SK-N-SH (cell line): ENCODE measurements at regions not wholly inside any gene's neighbourhood (a gene's known extent, or its start where the extent isn't known, plus 50 kb on each side); places are given as distances from the start of the nearest gene placed in this dataset.
A peak's percentile ranks its signal among the peaks of the same experiment; 100 is the strongest.

Experiments used
- CHD2 ChIP-seq: fragments of 150-350 bp; IDR thresholded peaks from 2 replicates; pipeline ENCODE4 v1.6.1; 2018; ENCODE audit warnings: low read length; ENCODE audit not compliant: partially characterized antibody
- ELF1 ChIP-seq: IDR thresholded peaks from 2 replicates; pipeline ENCODE4 v1.4.0; 2012
- EP300 ChIP-seq, 2 experiments: IDR thresholded peaks; 2 replicates each; pipeline versions ENCODE4 v1.4.0 to v1.6.1; 2012; ENCODE audit warnings: borderline replicate concordance in 1 of 2, low read depth in 1 of 2, low read length in 1 of 2
- FOXJ3 ChIP-seq: sonication (generic); formaldehyde crosslinking; IDR thresholded peaks from 2 replicates; pipeline ENCODE4 v1.5.1; 2020; ENCODE audit warnings: mild to moderate bottlenecking, missing genetic modification reagents
- FOXM1 ChIP-seq: IDR thresholded peaks from 2 replicates; pipeline ENCODE4 v1.4.0; 2012; ENCODE audit warnings: low read depth, mild to moderate bottlenecking
- GATA2 ChIP-seq: sonication (generic); formaldehyde crosslinking; IDR thresholded peaks from 2 replicates; pipeline ENCODE4 v1.5.0; 2020; ENCODE audit warnings: mild to moderate bottlenecking, missing genetic modification reagents
- MAX ChIP-seq: IDR thresholded peaks from 2 replicates; pipeline ENCODE4 v1.4.0; 2012; ENCODE audit warnings: low read depth
- MEF2A ChIP-seq: IDR thresholded peaks from 2 replicates; pipeline ENCODE4 v1.4.0; 2012; ENCODE audit warnings: low read depth, borderline replicate concordance
- MXI1 ChIP-seq: IDR thresholded peaks from 2 replicates; pipeline ENCODE4 v1.6.1; 2012; ENCODE audit warnings: mild to moderate bottlenecking, low read depth, low read length, improper control_type of control experiment
- NFIC ChIP-seq: IDR thresholded peaks from 2 replicates; pipeline ENCODE4 v1.4.0; 2012; ENCODE audit warnings: borderline replicate concordance
- RAD21 ChIP-seq: IDR thresholded peaks from 2 replicates; pipeline ENCODE4 v1.6.1; 2012; ENCODE audit warnings: mild to moderate bottlenecking, low read length
- RCOR1 ChIP-seq: fragments of 150-350 bp; IDR thresholded peaks from 2 replicates; pipeline ENCODE4 v1.6.1; 2017; ENCODE audit warnings: antibody characterized with exemption, low read length
- REST ChIP-seq: IDR thresholded peaks from 2 replicates; pipeline ENCODE4 v1.6.1; 2012; ENCODE audit warnings: mild to moderate bottlenecking, low read depth, low read length, moderate library complexity
- RFX5 ChIP-seq: IDR thresholded peaks from 2 replicates; pipeline ENCODE4 v1.6.1; 2012; ENCODE audit warnings: mild to moderate bottlenecking, improper control_type of control experiment, low read length
- RXRA ChIP-seq: IDR thresholded peaks from 2 replicates; pipeline ENCODE4 v1.4.0; 2012; ENCODE audit warnings: low read depth, mild to moderate bottlenecking, borderline replicate concordance
- TCF12 ChIP-seq: IDR thresholded peaks from 2 replicates; pipeline ENCODE4 v1.4.0; 2012
- USF2 ChIP-seq: fragments of 150-350 bp; IDR thresholded peaks from 2 replicates; pipeline ENCODE4 v1.6.1; 2017; ENCODE audit warnings: antibody characterized with exemption, low read length, low read depth, borderline replicate concordance
- TF ChIP-seq, protein P1 (sequence below): IDR thresholded peaks from 2 replicates; pipeline ENCODE4 v1.4.0; 2012; ENCODE audit warnings: low read depth, borderline replicate concordance
- TF ChIP-seq, protein P2 (sequence below): fragments of 200-600 bp; sonication (generic); IDR thresholded peaks from 2 replicates; pipeline ENCODE4 v1.6.1; 2017; ENCODE audit warnings: antibody characterized with exemption, mild to moderate bottlenecking, moderate library complexity
- TF ChIP-seq, protein P3 (sequence below): IDR thresholded peaks from 2 replicates; pipeline ENCODE4; 2012

DNA sequence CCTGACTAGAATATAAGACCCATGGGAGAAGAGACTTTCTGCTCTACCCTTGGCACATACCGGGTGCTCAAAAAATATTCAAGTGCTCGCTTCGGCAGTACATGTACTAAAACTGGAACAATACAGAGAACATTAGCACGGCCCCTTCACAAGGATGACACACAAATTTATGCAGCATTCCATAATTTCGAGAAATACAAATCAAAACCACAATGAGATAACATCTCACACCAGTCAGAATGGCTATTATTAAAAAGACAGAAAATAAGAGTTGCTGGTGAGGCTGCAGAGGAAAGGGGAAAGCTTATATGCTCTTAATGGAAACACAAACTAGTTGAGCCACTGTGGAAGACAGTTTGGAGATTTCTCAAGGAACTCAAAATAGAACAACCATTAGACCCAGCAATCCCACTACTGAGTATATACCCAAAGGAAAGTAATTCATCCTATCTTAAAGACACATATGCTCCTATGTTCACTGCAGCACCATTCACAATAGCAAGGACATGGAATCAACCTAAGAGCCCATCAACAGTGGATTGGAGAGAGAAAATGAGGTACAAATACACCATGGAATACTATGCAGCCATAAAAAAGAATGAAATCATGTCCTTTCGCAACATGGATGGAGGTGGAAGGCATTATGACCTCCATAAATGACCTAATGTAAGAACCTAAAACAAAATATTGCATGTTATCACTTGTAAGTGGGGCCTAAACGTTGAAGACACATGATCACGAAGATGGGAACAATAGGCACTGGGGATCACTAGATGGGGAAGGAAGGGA is 71.6 kb upstream of the CYP1B1 start (continued):
- peak in 1 of 2 experiments; percentile 85; a peak in 1 of 4 replicates for TF ChIP-seq EP300 (IDR thresholded peaks at IDR 0.05; ENCODE audit: borderline replicate concordance in 1 of 2, low read depth in 1 of 2, low read length in 1 of 2)
- TF ChIP-seq, protein P1, sequence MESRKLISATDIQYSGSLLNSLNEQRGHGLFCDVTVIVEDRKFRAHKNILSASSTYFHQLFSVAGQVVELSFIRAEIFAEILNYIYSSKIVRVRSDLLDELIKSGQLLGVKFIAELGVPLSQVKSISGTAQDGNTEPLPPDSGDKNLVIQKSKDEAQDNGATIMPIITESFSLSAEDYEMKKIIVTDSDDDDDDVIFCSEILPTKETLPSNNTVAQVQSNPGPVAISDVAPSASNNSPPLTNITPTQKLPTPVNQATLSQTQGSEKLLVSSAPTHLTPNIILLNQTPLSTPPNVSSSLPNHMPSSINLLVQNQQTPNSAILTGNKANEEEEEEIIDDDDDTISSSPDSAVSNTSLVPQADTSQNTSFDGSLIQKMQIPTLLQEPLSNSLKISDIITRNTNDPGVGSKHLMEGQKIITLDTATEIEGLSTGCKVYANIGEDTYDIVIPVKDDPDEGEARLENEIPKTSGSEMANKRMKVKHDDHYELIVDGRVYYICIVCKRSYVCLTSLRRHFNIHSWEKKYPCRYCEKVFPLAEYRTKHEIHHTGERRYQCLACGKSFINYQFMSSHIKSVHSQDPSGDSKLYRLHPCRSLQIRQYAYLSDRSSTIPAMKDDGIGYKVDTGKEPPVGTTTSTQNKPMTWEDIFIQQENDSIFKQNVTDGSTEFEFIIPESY = no peak; the same call in 1 of the 2 replicates
- no peak for TF ChIP-seq MAX
- no peak for TF ChIP-seq REST
- no peak for TF ChIP-seq RFX5
- no peak for TF ChIP-seq FOXJ3 (CRISPR knock-in tag)
- TF ChIP-seq, protein P2, sequence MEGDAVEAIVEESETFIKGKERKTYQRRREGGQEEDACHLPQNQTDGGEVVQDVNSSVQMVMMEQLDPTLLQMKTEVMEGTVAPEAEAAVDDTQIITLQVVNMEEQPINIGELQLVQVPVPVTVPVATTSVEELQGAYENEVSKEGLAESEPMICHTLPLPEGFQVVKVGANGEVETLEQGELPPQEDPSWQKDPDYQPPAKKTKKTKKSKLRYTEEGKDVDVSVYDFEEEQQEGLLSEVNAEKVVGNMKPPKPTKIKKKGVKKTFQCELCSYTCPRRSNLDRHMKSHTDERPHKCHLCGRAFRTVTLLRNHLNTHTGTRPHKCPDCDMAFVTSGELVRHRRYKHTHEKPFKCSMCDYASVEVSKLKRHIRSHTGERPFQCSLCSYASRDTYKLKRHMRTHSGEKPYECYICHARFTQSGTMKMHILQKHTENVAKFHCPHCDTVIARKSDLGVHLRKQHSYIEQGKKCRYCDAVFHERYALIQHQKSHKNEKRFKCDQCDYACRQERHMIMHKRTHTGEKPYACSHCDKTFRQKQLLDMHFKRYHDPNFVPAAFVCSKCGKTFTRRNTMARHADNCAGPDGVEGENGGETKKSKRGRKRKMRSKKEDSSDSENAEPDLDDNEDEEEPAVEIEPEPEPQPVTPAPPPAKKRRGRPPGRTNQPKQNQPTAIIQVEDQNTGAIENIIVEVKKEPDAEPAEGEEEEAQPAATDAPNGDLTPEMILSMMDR = no peak
- TF ChIP-seq, protein P3, sequence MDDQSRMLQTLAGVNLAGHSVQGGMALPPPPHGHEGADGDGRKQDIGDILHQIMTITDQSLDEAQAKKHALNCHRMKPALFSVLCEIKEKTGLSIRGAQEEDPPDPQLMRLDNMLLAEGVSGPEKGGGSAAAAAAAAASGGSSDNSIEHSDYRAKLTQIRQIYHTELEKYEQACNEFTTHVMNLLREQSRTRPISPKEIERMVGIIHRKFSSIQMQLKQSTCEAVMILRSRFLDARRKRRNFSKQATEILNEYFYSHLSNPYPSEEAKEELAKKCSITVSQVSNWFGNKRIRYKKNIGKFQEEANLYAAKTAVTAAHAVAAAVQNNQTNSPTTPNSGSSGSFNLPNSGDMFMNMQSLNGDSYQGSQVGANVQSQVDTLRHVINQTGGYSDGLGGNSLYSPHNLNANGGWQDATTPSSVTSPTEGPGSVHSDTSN = peak; percentile 90
- no peak for TF ChIP-seq RCOR1
- TF ChIP-seq NFIC = peak; percentile 57; the same call in 1 of the 2 replicates
- TF ChIP-seq RAD21 = no peak
- no peak for TF ChIP-seq MXI1
- TF ChIP-seq FOXM1 = peak; percentile 71; the same call in 1 of the 2 replicates
- TF ChIP-seq GATA2 (CRISPR knock-in tag) = no peak
- no peak for TF ChIP-seq USF2
- peak; percentile 83 for TF ChIP-seq TCF12
- no peak for TF ChIP-seq CHD2
- TF ChIP-seq ELF1 = no peak
- TF ChIP-seq RXRA = 0 out of 2 replicates have a peak, but pooled peaks have one; percentile 38
- peak; percentile 75; the same call in 1 of the 2 replicates for TF ChIP-seq MEF2A
